WERI-Rb-1 (cell line): ENCODE measurements at regions not wholly inside any gene's neighbourhood (a gene's known extent, or its start where the extent isn't known, plus 50 kb on each side); places are given as distances from the start of the nearest gene placed in this dataset.

Source experiments
- DNase-seq: peaks from one replicate; pipeline ENCODE4 v3.0.0-alpha.2; 2020
- H3K27ac ChIP-seq: fragments of 250-450 bp; sonication (Bioruptor Pico); 2 replicates; pipeline ENCODE4 v1.5.1; 2020; ENCODE audit warnings: mild to moderate bottlenecking, moderate library complexity
- H3K27me3 ChIP-seq: fragments of 250-450 bp; sonication (Bioruptor Pico); 2 replicates; pipeline ENCODE4 v1.5.1; 2021; ENCODE audit warnings: mild to moderate bottlenecking, low read depth, moderate library complexity; ENCODE audit not compliant: insufficient read depth, severe bottlenecking
- H3K36me3 ChIP-seq: fragments of 250-450 bp; sonication (Bioruptor Pico); 2 replicates; pipeline ENCODE4 v1.5.1; 2020; ENCODE audit warnings: mild to moderate bottlenecking, moderate library complexity
- H3K4me3 ChIP-seq: 2 replicates; pipeline ENCODE4 v1.5.1; 2011; ENCODE audit warnings: low read depth, mild to moderate bottlenecking, control low read depth, low read length
- H3K9me3 ChIP-seq: fragments of 250-450 bp; sonication (Bioruptor Pico); 2 replicates; pipeline ENCODE4 v1.5.1; 2021; ENCODE audit warnings: mild to moderate bottlenecking, moderate library complexity; ENCODE audit not compliant: severe bottlenecking
- CTCF ChIP-seq: IDR thresholded peaks from 2 replicates; pipeline ENCODE4 v1.5.1; 2011; ENCODE audit warnings: low read depth, mild to moderate bottlenecking, control low read depth, inconsistent platforms, low read length

DNA sequence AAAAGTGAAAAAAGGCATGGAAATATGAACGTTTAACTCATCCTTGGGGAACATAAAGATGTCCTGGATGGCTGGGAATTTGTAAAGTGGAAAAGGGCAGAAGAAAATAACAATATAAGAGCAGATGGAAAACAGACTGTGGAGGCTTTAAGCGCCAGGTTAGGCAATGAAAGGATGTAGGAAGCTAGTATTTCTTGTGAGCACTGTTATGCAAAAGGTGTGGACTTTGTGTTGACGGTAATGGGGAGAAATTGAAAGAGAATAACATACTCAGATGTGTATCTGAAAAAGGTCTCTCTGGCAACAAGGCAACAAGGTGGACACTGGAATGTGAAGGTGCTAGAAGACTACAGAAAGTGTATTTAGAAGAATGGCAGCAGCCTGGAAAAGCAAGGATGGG, 411.8 kb downstream of the PLPP3 start:
- no peak for TF ChIP-seq CTCF
- Histone ChIP-seq H3K36me3 (no peaks in the 10 kb centered on the region), H3K9me3 (no peaks in the 10 kb centered on the region), H3K4me3 (no peak overlapping the region), H3K27ac (no peak overlapping the region), H3K27me3 (no peaks in the 10 kb centered on the region)
- no peak for DNase-seq

DNA sequence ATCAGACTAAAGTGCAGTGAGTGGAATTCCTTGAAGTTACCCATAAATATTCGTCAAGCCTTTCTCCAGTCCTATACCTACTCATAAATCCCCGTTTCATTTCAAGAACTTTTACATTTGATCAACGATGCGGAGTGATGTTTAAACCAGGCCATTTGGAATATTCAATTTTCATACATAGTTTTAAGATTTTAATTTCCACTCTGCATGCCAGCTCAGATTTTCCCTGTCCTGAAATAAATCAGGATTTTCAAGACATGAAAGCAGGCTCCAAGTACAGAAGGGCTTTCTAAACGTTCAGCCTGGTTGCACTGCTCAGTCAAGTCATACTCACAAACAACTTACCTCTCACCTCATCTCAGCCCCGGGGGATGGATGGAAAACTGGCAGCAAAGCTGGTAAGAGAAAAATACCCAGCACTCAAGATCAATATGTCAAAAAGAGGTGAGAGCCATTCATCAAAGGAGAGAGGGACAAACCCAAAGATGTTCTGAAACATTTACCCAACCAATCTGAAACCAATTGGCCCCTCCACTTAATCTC, 418.5 kb downstream of the PLPP3 start:
- DNase-seq: no peak
- Histone ChIP-seq H3K36me3 (no peaks in the 10 kb centered on the region), H3K4me3 (no peak overlapping the region), H3K9me3 (no peaks in the 10 kb centered on the region), H3K27me3 (no peaks in the 10 kb centered on the region), H3K27ac (no peak overlapping the region)
- TF ChIP-seq CTCF: no peak

DNA sequence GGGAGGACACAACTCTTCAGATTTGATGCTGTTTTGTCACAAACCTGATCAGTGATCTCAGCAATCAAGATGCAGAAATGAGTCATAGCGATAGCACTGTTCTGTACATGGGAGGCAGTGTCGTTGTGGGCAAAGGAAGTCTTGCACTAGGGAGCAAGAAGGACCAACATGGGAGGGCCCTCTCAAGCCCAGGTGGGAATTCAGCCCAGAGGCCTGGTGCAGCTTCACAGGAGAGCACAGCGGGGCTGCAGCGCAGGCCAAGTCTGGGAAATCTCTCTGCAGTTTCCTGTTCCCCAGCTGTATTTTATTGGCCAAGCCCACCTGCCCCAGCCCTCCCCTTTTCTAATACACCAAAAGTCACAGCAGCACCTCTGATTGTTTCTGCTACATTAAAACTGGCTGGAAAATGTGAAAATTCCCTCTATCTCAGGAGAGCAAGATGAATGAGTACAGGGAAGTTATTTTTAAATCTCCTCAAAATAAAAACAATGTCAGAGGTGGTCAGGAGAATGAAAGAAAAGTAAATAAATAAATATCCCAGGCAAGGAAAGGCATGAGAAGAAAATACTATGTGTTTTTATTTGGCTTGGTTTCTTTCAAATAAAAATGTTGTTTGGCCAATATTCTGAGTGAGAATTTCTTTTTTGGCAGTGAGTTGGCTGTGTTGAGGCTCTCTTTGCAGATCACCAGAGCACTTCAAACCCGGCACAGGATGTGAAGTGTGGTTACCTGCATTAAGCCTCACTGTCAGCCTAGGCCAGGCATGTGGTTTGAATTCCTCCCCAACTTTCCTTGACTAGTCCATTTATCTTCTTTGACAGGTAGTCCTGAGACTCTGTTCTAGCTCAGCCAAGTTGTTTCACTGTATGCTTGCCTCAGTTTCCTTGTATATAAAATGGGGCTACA, 422.1 kb downstream of the PLPP3 start:
- H3K4me3 ChIP-seq: no peak overlapping the region
- H3K9me3 ChIP-seq: no peaks in the 10 kb centered on the region
- H3K27ac ChIP-seq: no peak overlapping the region
- H3K36me3 ChIP-seq: no peaks in the 10 kb centered on the region
- TF ChIP-seq CTCF: no peak
- no peak for DNase-seq
- no peaks in the 10 kb centered on the region for H3K27me3 ChIP-seq

GRCh38 chr1:56153276-56153675, 426.1 kb downstream of the PLPP3 start:
- no peaks in the 10 kb centered on the region for H3K27me3 ChIP-seq
- no peak for DNase-seq
- H3K4me3 ChIP-seq: no peak overlapping the region
- H3K9me3 ChIP-seq: no peaks in the 10 kb centered on the region
- TF ChIP-seq CTCF: no peak
- H3K27ac ChIP-seq: no peak overlapping the region
- H3K36me3 ChIP-seq: no peaks in the 10 kb centered on the region

GRCh38 chr1:56152635-56153034, 426.7 kb downstream of the PLPP3 start:
- Histone ChIP-seq H3K27me3 (no peaks in the 10 kb centered on the region), H3K4me3 (no peak overlapping the region), H3K36me3 (no peaks in the 10 kb centered on the region), H3K9me3 (no peaks in the 10 kb centered on the region), H3K27ac (no peak overlapping the region)
- no peak for DNase-seq
- TF ChIP-seq CTCF: no peak
